Esophagus muscularis mucosa (tissue), 3 donors: ENCODE measurements at regions not wholly inside any gene's neighbourhood (a gene's known extent, or its start where the extent isn't known, plus 50 kb on each side); places are given as distances from the start of the nearest gene placed in this dataset.

Source experiments
- POLR2A ChIP-seq: fragments of 450-650 bp; IDR thresholded peaks from one replicate; pipeline ENCODE4 v1.6.1; 2017; ENCODE audit warnings: antibody characterized with exemption, moderate library complexity, mild to moderate bottlenecking, low read depth
- TF ChIP-seq, protein P1 (sequence below), 3 experiments: fragments of 200-600 bp in 2 of 3; fragments of 450-650 bp in 1 of 3; sonication (generic) in 2 of 3; IDR thresholded peaks; one replicate each; pipeline ENCODE4 v1.5.1; 2017 to 2019; ENCODE audit warnings: antibody characterized with exemption in 3 of 3, mild to moderate bottlenecking in 2 of 3, moderate library complexity in 1 of 3

DNA sequence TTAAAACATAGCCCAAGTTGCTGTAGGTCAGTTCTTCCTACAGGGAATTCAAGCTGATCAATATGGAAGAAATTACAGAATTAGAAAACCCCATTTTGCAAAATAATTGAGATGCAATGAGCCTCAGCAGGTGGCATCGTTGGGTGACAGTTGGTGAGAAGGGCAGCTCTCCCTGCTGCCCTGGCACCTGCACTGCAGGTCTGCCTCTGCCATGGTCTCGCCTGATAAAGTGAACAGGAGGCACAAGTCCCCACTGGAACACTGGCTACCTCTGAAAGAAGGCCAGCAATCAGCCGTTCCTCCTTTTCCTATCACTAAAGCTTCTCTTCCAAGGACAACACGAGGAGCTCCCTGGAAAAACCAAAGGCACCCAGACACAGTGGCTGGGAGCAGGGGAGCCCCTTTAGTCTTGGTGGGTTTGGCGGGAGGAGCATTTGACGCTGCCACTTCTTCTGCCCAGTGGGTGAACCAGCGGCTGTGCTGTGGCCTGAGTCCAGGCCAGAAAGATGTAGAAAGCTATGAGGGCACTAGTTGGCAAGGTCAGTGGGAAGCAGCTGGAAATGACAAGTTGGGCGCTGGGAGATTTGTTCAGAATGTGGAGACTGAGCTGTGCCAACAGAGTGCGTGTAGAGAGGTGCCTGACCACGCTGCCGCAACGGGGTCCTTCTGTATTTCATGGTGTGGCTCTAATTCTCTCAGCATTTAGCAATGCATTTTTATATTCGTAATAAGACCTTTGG is 93.1 kb downstream of the RIPK4 start:
- TF ChIP-seq, protein P1, sequence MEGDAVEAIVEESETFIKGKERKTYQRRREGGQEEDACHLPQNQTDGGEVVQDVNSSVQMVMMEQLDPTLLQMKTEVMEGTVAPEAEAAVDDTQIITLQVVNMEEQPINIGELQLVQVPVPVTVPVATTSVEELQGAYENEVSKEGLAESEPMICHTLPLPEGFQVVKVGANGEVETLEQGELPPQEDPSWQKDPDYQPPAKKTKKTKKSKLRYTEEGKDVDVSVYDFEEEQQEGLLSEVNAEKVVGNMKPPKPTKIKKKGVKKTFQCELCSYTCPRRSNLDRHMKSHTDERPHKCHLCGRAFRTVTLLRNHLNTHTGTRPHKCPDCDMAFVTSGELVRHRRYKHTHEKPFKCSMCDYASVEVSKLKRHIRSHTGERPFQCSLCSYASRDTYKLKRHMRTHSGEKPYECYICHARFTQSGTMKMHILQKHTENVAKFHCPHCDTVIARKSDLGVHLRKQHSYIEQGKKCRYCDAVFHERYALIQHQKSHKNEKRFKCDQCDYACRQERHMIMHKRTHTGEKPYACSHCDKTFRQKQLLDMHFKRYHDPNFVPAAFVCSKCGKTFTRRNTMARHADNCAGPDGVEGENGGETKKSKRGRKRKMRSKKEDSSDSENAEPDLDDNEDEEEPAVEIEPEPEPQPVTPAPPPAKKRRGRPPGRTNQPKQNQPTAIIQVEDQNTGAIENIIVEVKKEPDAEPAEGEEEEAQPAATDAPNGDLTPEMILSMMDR (IDR thresholded peaks at IDR 0.05), result no peak
- no peak for TF ChIP-seq POLR2A
